Progenitor cell of endocrine pancreas (in vitro differentiated cells): ENCODE measurements at regions not wholly inside any gene's neighbourhood (a gene's known extent, or its start where the extent isn't known, plus 50 kb on each side); places are given as distances from the start of the nearest gene placed in this dataset.

Experiments used
- DNase-seq: peaks from one replicate; pipeline ENCODE4 v3.0.0; 2021; ENCODE audit warnings: low spot score; ENCODE audit not compliant: unreplicated experiment
- H3K27ac Mint-ChIP-seq: 2 replicates; pipeline ENCODE4 v1.8.0; 2021; ENCODE audit warnings: mild to moderate bottlenecking, moderate library complexity, mixed read lengths
- H3K27me3 Mint-ChIP-seq: 2 replicates; pipeline ENCODE4 v1.8.0; 2021; ENCODE audit warnings: mixed read lengths
- H3K36me3 Mint-ChIP-seq: 2 replicates; pipeline ENCODE4 v1.8.0; 2022; ENCODE audit warnings: mixed read lengths; ENCODE audit not compliant: insufficient read depth
- H3K4me1 Mint-ChIP-seq: 2 replicates; pipeline ENCODE4 v1.8.0; 2021; ENCODE audit warnings: low read depth, mixed read lengths
- H3K4me3 Mint-ChIP-seq: 2 replicates; pipeline ENCODE4 v1.8.0; 2021; ENCODE audit warnings: low read depth, mild to moderate bottlenecking, moderate library complexity, mixed read lengths
- H3K9me3 Mint-ChIP-seq: 2 replicates; pipeline ENCODE4 v1.8.0; 2021; ENCODE audit warnings: low read depth, mixed read lengths
- TF ChIP-seq, protein P1 (sequence below): fragments of 200-600 bp; sonication (generic); IDR thresholded peaks from one replicate; pipeline ENCODE4 v1.5.0; 2021; ENCODE audit warnings: antibody characterized with exemption, mild to moderate bottlenecking; ENCODE audit not compliant: unreplicated experiment

DNA sequence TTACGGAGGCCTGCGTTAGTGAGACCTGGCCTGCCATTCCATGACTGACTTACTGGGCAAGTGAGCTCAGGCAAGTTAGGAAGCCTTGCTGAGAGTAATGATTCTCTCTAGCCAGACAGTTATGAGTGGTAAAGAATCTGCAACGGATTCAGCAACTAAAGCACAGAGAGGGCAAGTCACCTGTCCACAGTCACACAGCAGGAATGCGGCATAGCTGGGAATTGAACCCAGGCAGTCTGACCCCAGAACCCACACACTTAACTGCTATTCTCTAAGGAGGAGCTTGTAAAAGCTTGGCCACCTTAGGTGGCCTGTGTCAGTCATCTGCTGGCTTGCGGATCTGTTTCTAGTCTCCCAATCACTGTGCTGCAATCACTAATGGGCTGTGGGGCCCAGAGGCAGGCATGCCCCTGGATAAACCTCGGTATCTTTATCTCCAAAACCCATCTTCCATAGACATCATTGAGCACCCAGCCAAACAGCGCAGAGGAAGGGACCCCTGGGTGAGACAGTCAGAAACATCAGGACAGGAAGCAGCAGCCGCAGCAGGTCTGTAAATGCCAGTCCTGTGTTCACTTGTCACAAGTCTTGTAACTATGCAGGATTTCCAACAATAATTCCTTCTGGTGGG is 215.9 kb upstream of the KCNG1 start:
- peaks cover 3% of the 10 kb centered on the region for H3K36me3 Mint-ChIP-seq
- no peak overlapping the region for H3K4me3 Mint-ChIP-seq
- no peak for DNase-seq
- peaks cover 14% of the 10 kb centered on the region for H3K27me3 Mint-ChIP-seq
- H3K9me3 Mint-ChIP-seq, result peaks cover 12% of the 10 kb centered on the region
- peaks cover 1% of the 10 kb centered on the region for H3K4me1 Mint-ChIP-seq
- TF ChIP-seq, protein P1, sequence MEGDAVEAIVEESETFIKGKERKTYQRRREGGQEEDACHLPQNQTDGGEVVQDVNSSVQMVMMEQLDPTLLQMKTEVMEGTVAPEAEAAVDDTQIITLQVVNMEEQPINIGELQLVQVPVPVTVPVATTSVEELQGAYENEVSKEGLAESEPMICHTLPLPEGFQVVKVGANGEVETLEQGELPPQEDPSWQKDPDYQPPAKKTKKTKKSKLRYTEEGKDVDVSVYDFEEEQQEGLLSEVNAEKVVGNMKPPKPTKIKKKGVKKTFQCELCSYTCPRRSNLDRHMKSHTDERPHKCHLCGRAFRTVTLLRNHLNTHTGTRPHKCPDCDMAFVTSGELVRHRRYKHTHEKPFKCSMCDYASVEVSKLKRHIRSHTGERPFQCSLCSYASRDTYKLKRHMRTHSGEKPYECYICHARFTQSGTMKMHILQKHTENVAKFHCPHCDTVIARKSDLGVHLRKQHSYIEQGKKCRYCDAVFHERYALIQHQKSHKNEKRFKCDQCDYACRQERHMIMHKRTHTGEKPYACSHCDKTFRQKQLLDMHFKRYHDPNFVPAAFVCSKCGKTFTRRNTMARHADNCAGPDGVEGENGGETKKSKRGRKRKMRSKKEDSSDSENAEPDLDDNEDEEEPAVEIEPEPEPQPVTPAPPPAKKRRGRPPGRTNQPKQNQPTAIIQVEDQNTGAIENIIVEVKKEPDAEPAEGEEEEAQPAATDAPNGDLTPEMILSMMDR, result no peak
- no peak overlapping the region for H3K27ac Mint-ChIP-seq

DNA sequence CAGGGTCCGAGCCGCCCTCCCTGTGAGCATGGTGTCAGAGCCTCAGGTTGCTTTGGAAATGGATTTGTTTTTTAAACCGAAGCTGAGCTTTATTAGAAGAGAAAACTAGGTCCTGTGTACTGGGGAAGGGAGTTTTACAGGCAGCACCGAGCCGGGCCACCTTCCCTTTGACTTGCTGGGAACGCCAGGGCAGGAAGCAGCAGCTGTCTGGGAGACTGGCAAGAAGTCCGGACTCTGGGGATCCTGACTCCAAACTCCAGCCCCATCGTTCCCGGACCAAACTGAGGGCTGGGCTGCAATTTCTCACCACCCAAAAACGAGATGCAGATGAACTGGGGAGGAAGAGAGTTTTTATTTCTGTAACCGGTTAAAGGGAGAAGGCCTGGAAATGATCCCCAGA is 214.9 kb upstream of the KCNG1 start:
- H3K9me3 Mint-ChIP-seq, result peaks cover 9% of the 10 kb centered on the region
- TF ChIP-seq, protein P1, result no peak
- no peak overlapping the region for H3K27ac Mint-ChIP-seq
- H3K27me3 Mint-ChIP-seq, result peaks cover 14% of the 10 kb centered on the region
- H3K36me3 Mint-ChIP-seq, result peaks cover 3% of the 10 kb centered on the region
- no peak overlapping the region for H3K4me3 Mint-ChIP-seq
- peaks cover 1% of the 10 kb centered on the region for H3K4me1 Mint-ChIP-seq
- no peak for DNase-seq

GRCh38 chr20:51237278-51237677 is 214.4 kb upstream of the KCNG1 start:
- H3K9me3 Mint-ChIP-seq, result peaks cover 4% of the 10 kb centered on the region
- peaks cover 3% of the 10 kb centered on the region for H3K36me3 Mint-ChIP-seq
- H3K4me1 Mint-ChIP-seq, result peaks cover 1% of the 10 kb centered on the region
- TF ChIP-seq, protein P1, result no peak
- H3K4me3 Mint-ChIP-seq, result no peak overlapping the region
- H3K27me3 Mint-ChIP-seq, result peaks cover 14% of the 10 kb centered on the region
- DNase-seq, result no peak
- H3K27ac Mint-ChIP-seq, result no peak overlapping the region

DNA sequence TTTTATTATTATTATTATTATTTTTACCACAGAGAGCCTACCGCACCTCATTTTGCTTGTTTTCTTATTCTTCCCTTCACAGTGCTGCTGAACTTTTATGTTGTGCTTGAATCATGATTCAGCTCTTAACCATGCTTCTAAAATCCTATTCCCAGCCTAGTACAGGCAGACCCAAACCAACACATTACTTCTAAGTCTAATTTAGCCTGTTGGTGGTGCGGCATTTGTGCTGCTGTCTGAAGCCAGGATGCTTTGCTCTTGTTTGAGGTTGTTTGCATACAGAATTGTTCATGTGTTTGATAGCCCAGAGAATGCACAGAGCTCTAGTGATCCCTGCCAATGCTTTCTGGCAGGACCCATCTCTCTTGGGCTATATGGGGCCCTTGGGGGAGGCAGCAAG is 213.5 kb upstream of the KCNG1 start:
- no peaks in the 10 kb centered on the region for H3K9me3 Mint-ChIP-seq
- peaks cover 14% of the 10 kb centered on the region for H3K27me3 Mint-ChIP-seq
- H3K36me3 Mint-ChIP-seq, result no peaks in the 10 kb centered on the region
- H3K4me1 Mint-ChIP-seq, result peaks cover 1% of the 10 kb centered on the region
- DNase-seq, result no peak
- H3K4me3 Mint-ChIP-seq, result no peak overlapping the region
- TF ChIP-seq, protein P1, result no peak
- H3K27ac Mint-ChIP-seq, result no peak overlapping the region

DNA sequence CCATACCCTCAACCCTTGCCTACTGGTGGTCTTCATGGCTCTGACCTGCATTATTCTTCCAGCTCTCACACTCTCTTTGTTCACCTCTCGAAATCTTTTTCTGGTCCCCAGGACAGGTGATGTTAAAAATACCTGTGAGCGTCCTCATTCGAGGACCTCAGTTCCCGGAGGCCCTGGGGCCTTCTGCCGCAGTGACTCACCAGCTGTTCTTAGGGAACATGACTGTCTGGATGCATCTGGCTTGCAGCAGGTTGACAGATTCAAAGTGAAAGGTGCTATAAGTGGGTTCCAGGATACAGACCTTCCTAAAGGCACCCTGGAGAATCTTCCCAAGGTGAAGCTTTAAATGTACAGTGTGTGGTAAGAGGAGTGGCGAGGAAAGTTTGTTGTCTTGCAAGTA is 210.4 kb upstream of the KCNG1 start:
- Mint-ChIP-seq H3K36me3 (no peaks in the 10 kb centered on the region), H3K27ac (no peak overlapping the region), H3K27me3 (peaks cover 19% of the 10 kb centered on the region), H3K4me1 (peaks cover 1% of the 10 kb centered on the region), H3K4me3 (no peak overlapping the region), H3K9me3 (no peaks in the 10 kb centered on the region)
- no peak for DNase-seq
- TF ChIP-seq, protein P1, result no peak
